A673 (cell line): ENCODE measurements at regions not wholly inside any gene's neighbourhood (a gene's known extent, or its start where the extent isn't known, plus 50 kb on each side); places are given as distances from the start of the nearest gene placed in this dataset.

Experiments used
- CTCF ChIP-seq: fragments of 300-800, 200-600 bp; sonication (generic); conservative IDR thresholded peaks from 2 replicates; pipeline ENCODE4 v1.5.1; 2017; ENCODE audit warnings: low read depth, mild to moderate bottlenecking, antibody characterized with exemption, low read length, moderate library complexity, mixed read lengths
- EZH2 ChIP-seq: fragments of 200-600 bp; sonication (generic); IDR thresholded peaks from 2 replicates; pipeline ENCODE4 v1.6.1; 2017; ENCODE audit warnings: borderline replicate concordance, low read depth, mild to moderate bottlenecking, mixed read lengths, antibody characterized with exemption, low read length; ENCODE audit not compliant: poor library complexity, severe bottlenecking

- TF ChIP-seq CTCF (no peak), EZH2 (no peak)
These were observed 473.8 kb downstream of the SPRY1 start for GRCh38 chr4:123870216-123870876.
